Psoas muscle (tissue), 7 donors: ENCODE measurements at regions not wholly inside any gene's neighbourhood (a gene's known extent, or its start where the extent isn't known, plus 50 kb on each side); places are given as distances from the start of the nearest gene placed in this dataset.
"Not testable (repeated sequence)": the region's sequence is repeated elsewhere in the genome, so short reads cannot be mapped to it uniquely, and the experiment has no call there.

Source experiments
- ATAC-seq, 4 donors: fragments of 200-7000 bp; cut with Tn5 transposase; one replicate each; pipeline ENCODE4 v1.9.1; 2020; ENCODE audit warnings: moderate library complexity in 3 of 4, mild to moderate bottlenecking in 2 of 4
- DNase-seq, 2 donors: peaks; one replicate each; pipeline ENCODE4 v3.0.0-alpha.2; 2020
- H3K27ac ChIP-seq: fragments of 200-600 bp; one replicate; pipeline ENCODE4 v1.8.0; 2022
- H3K27me3 ChIP-seq, 3 donors: fragments of 200-600 bp in 1 of 3; one replicate each; pipeline versions ENCODE4 v1.6.1 to v1.8.0; 2013 to 2022; ENCODE audit warnings: low read length in 2 of 3, mild to moderate bottlenecking in 2 of 3, moderate library complexity in 1 of 3; ENCODE audit not compliant: insufficient read depth in 3 of 3
- H3K36me3 ChIP-seq, 2 donors: fragments of 200-600 bp in 1 of 2; one replicate each; pipeline versions ENCODE4 v1.6.1 to v1.8.0; 2013 to 2022; ENCODE audit warnings: low read depth in 1 of 2, mild to moderate bottlenecking in 1 of 2, moderate library complexity in 1 of 2; ENCODE audit not compliant: insufficient read depth in 1 of 2
- H3K4me1 ChIP-seq: fragments of 200-600 bp; one replicate; pipeline ENCODE4 v1.8.0; 2022
- H3K4me3 ChIP-seq: fragments of 200-600 bp; one replicate; pipeline ENCODE4 v1.8.0; 2022; ENCODE audit warnings: mild to moderate bottlenecking
- H3K9me3 ChIP-seq: fragments of 200-600 bp; one replicate; pipeline ENCODE4 v1.8.0; 2022
- WGBS, 3 donors: extraction: QIAGEN DNeasy Blood & Tissue Kit; methylation state at CpG; one replicate each; pipeline versions ENCODE4 v1.1.6 to v1.1.7; 2013; 5-methylcytosine and 5-hydroxymethylcytosine counted together
- intact Hi-C, 2 donors: fragments of 100-400 bp; cut with DNase I; formaldehyde crosslinking; loops; one replicate each; pipeline versions ENCODE4 v1.11.0 to v1.14.2; 2022
- TF ChIP-seq, protein P1 (sequence below): fragments of 200-600 bp; IDR thresholded peaks from one replicate; pipeline ENCODE4 v1.8.0; 2022; ENCODE audit warnings: antibody characterized with exemption
- donor health status: healthy with polysubstance abuse.
- donor health status: DM: no; HTN: no; CAD: no; lungs with moderate emphysema.
- donor health status: Bipolar disorder and iron deficiency.
- donor health status: healthy.
- donor health status: DM: yes; HTN: yes; CAD: no.
- donor health status: DM: no; HTN: no; CAD: no.
- donor health status: DM: yes; HTN: yes; CAD: no.

GRCh38 chr7:131931370-131931769, 374.9 kb upstream of the PODXL start:
- H3K27me3 ChIP-seq, result peaks cover 0 to 2% (median 0%) of the 10 kb centered on the region in 3 donors
- TF ChIP-seq, protein P1, sequence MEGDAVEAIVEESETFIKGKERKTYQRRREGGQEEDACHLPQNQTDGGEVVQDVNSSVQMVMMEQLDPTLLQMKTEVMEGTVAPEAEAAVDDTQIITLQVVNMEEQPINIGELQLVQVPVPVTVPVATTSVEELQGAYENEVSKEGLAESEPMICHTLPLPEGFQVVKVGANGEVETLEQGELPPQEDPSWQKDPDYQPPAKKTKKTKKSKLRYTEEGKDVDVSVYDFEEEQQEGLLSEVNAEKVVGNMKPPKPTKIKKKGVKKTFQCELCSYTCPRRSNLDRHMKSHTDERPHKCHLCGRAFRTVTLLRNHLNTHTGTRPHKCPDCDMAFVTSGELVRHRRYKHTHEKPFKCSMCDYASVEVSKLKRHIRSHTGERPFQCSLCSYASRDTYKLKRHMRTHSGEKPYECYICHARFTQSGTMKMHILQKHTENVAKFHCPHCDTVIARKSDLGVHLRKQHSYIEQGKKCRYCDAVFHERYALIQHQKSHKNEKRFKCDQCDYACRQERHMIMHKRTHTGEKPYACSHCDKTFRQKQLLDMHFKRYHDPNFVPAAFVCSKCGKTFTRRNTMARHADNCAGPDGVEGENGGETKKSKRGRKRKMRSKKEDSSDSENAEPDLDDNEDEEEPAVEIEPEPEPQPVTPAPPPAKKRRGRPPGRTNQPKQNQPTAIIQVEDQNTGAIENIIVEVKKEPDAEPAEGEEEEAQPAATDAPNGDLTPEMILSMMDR, result no peak
- intact Hi-C loops, result no loop called here
- no peaks in the 10 kb centered on the region for H3K9me3 ChIP-seq
- H3K27ac ChIP-seq, result no peak overlapping the region
- DNase-seq, result no peak
- H3K4me1 ChIP-seq, result no peaks in the 10 kb centered on the region
- H3K36me3 ChIP-seq, result no peaks in the 10 kb centered on the region
- no peak for ATAC-seq
- WGBS, 3 donors, result 57 to 65% (median 58%) methylated on average over 5 of the region's 5 CpGs
- H3K4me3 ChIP-seq, result no peak overlapping the region

- no peak for ATAC-seq
- H3K9me3 ChIP-seq, result no peaks in the 10 kb centered on the region
- intact Hi-C loops, result no loop called here
Observed at GRCh38 chr7:131929632-131930031, 373.2 kb upstream of the PODXL start.

GRCh38 chr7:131927770-131928423, 371.5 kb upstream of the PODXL start:
- DNase-seq (no peak), ATAC-seq (no peak)
- WGBS, 3 donors, result 69 to 72% (median 71%) methylated on average over 12 of the region's 12 CpGs
- peaks cover 0 to 2% (median 0%) of the 10 kb centered on the region in 3 donors for H3K27me3 ChIP-seq
- no peak overlapping the region for H3K4me3 ChIP-seq
- no peaks in the 10 kb centered on the region for H3K4me1 ChIP-seq
- TF ChIP-seq, protein P1, result no peak
- intact Hi-C loops, result no loop called here
- H3K36me3 ChIP-seq, result no peaks in the 10 kb centered on the region
- H3K27ac ChIP-seq, result no peak overlapping the region
- no peaks in the 10 kb centered on the region for H3K9me3 ChIP-seq

More at GRCh38 chr7:131929632-131930031, 373.2 kb upstream of the PODXL start:
- no peaks in the 10 kb centered on the region for H3K36me3 ChIP-seq
- TF ChIP-seq, protein P1, result no peak
- H3K4me1 ChIP-seq, result no peaks in the 10 kb centered on the region
- H3K27ac ChIP-seq, result no peak overlapping the region
- peaks cover 0 to 2% (median 0%) of the 10 kb centered on the region in 3 donors for H3K27me3 ChIP-seq
- no peak for DNase-seq
- H3K4me3 ChIP-seq, result no peak overlapping the region

- no peak overlapping the region for H3K27ac ChIP-seq
- H3K36me3 ChIP-seq, result no peaks in the 10 kb centered on the region
- no peaks in the 10 kb centered on the region for H3K4me1 ChIP-seq
- H3K9me3 ChIP-seq, result no peaks in the 10 kb centered on the region
- intact Hi-C loops, result no loop called here
- H3K4me3 ChIP-seq, result no peak overlapping the region
- H3K27me3 ChIP-seq, result peaks cover 0 to 2% (median 0%) of the 10 kb centered on the region in 3 donors
- no peak for ATAC-seq
- DNase-seq, result no peak
- TF ChIP-seq, protein P1, result no peak
Observed at GRCh38 chr7:131925636-131926035, 369.2 kb upstream of the PODXL start.

GRCh38 chr7:131924857-131925256, 368.4 kb upstream of the PODXL start:
- WGBS, 3 donors, result 44 to 65% (median 65%) methylated on average over 3 of the region's 3 CpGs
- Histone ChIP-seq H3K4me3 (no peak overlapping the region), H3K4me1 (no peaks in the 10 kb centered on the region), H3K9me3 (no peaks in the 10 kb centered on the region), H3K27me3 (peaks cover 0 to 2% (median 0%) of the 10 kb centered on the region in 3 donors), H3K36me3 (no peaks in the 10 kb centered on the region), H3K27ac (no peak overlapping the region)
- DNase-seq (no peak), ATAC-seq (no peak)
- TF ChIP-seq, protein P1, result no peak
- intact Hi-C loops, result no loop called here

- H3K36me3 ChIP-seq, ATAC-seq, H3K4me1 ChIP-seq, intact Hi-C loops, H3K4me3 ChIP-seq, H3K9me3 ChIP-seq, DNase-seq, H3K27ac ChIP-seq, H3K27me3 ChIP-seq: not testable (repeated sequence)
- 97% methylated on average over 9 to 10 of the region's 10 CpGs for WGBS, 3 donors
Observed at GRCh38 chr7:131922948-131923347, 366.5 kb upstream of the PODXL start.
